GM12878 (cell line): ENCODE measurements at regions not wholly inside any gene's neighbourhood (a gene's known extent, or its start where the extent isn't known, plus 50 kb on each side); places are given as distances from the start of the nearest gene placed in this dataset.

Experiments used
- ATAC-seq: fragments of 200-7000 bp; cut with Tn5 transposase; 3 replicates; pipeline ENCODE4 v1.9.1; 2020; ENCODE audit warnings: mild to moderate bottlenecking, moderate library complexity
- BruUV-seq: library from RNA; stranded (reverse); fragments of 400-500 nt; replicated peaks from 2 replicates; lab custom pipeline; 2021; lab: Mats Ljungman, UMichigan
- CTCF ChIA-PET: fragments of 300-600 bp; sonication (Branson Sonifier 250); formaldehyde crosslinking; extraction: SDS; loops from one replicate; lab custom pipeline; 2021; ENCODE audit warnings: inconsistent platforms; lab: Yijun Ruan, JAX
- POLR2A ChIA-PET: fragments of 350-600 bp; formaldehyde crosslinking; extraction: SDS; loops from one replicate; lab custom pipeline; 2021; ENCODE audit warnings: inconsistent platforms; lab: Charles Lee
- RAD21 ChIA-PET: fragments of 300-600 bp; sonication (Branson Sonifier 250); formaldehyde crosslinking; loops from one replicate; lab custom pipeline; 2023; ENCODE audit warnings: antibody characterized with exemption; ENCODE audit not compliant: unreplicated experiment; lab: Charles Lee
- SMC1A ChIA-PET: fragments of 300-600 bp; sonication (Branson Sonifier 250); formaldehyde crosslinking; loops from one replicate; lab custom pipeline; 2023; ENCODE audit not compliant: unreplicated experiment, uncharacterized antibody; lab: Charles Lee
- DNase-seq: peaks from one replicate; pipeline ENCODE4 v3.0.0-alpha.2; 2011; ENCODE audit warnings: low read depth, low spot score
- FAIRE-seq: peaks from 3 replicates; lab custom pipeline; 2011; peaks lifted over from hg19 to GRCh38; lab: Jason Lieb, UNC
- H2AFZ ChIP-seq: 2 replicates; pipeline ENCODE4 v1.6.0; 2011; ENCODE audit warnings: low read depth, low read length, control low read depth; ENCODE audit not compliant: control insufficient read depth
- H3K27ac ChIP-seq: 2 replicates; pipeline ENCODE4 v1.5.1; 2011; ENCODE audit warnings: control low read depth; ENCODE audit not compliant: control insufficient read depth, insufficient read depth
- H3K27me3 ChIP-seq, 2 experiments: replicated peaks in 1 of 2; 2 replicates each; pipeline versions ENCODE4 v1.6.0 to v1.6.1; 2011; ENCODE audit warnings: low read length in 1 of 2; ENCODE audit not compliant: control insufficient read depth in 2 of 2, insufficient read depth in 2 of 2
- H3K36me3 ChIP-seq, 2 experiments: 2 replicates each; pipeline ENCODE4 v1.5.1; 2011; ENCODE audit warnings: low read length in 1 of 2; ENCODE audit not compliant: control insufficient read depth in 2 of 2, insufficient read depth in 2 of 2
- H3K4me1 ChIP-seq: 2 replicates; pipeline ENCODE4 v1.6.1; 2011; ENCODE audit warnings: mild to moderate bottlenecking, low read length, moderate library complexity, mixed read lengths; ENCODE audit not compliant: control insufficient read depth, insufficient read depth
- H3K4me2 ChIP-seq: 2 replicates; pipeline ENCODE4 v1.6.0; 2011; ENCODE audit warnings: control low read depth; ENCODE audit not compliant: control insufficient read depth, insufficient read depth
- H3K4me3 ChIP-seq: fragments of 200-600 bp; sonication (generic); 2 replicates; pipeline ENCODE4 v1.5.1; 2016
- H3K79me2 ChIP-seq: 2 replicates; pipeline ENCODE4 v1.6.0; 2011; ENCODE audit warnings: low read length; ENCODE audit not compliant: control insufficient read depth, insufficient read depth
- H3K9ac ChIP-seq: 2 replicates; pipeline ENCODE4 v1.8.0; 2011; ENCODE audit warnings: low read length, control low read depth, mixed read lengths; ENCODE audit not compliant: control insufficient read depth, insufficient read depth
- H3K9me3 ChIP-seq: replicated peaks from 3 replicates; pipeline ENCODE4 v1.5.1; 2011; ENCODE audit warnings: mild to moderate bottlenecking, low read length; ENCODE audit not compliant: control insufficient read depth, insufficient read depth
- H4K20me1 ChIP-seq: 2 replicates; pipeline ENCODE4 v1.6.0; 2011; ENCODE audit not compliant: control insufficient read depth, insufficient read depth
- CBX5 ChIP-seq: sonication (generic); IDR thresholded peaks from 2 replicates; pipeline ENCODE4 v1.6.1; 2016; ENCODE audit warnings: low read depth, moderate library complexity, mild to moderate bottlenecking, inconsistent platforms
- CREB1 ChIP-seq: IDR thresholded peaks from 2 replicates; pipeline ENCODE4 v1.6.1; 2012; ENCODE audit warnings: low read depth, mild to moderate bottlenecking, inconsistent platforms
- CUX1 ChIP-seq: IDR thresholded peaks from 2 replicates; pipeline ENCODE4 v1.6.1; 2012; ENCODE audit warnings: improper control_type of control experiment, low read depth, low read length; ENCODE audit not compliant: insufficient replicate concordance
- EP300 ChIP-seq, 2 experiments: fragments of 150-350 bp in 1 of 2; IDR thresholded peaks; 2 replicates each; pipeline ENCODE4 v1.6.1; 2011 to 2012; ENCODE audit warnings: low read depth in 2 of 2, low read length in 2 of 2, borderline replicate concordance in 1 of 2, improper control_type of control experiment in 1 of 2, inconsistent platforms in 1 of 2; ENCODE audit not compliant: control insufficient read depth in 1 of 2
- KDM1A ChIP-seq: fragments of 200-600 bp; sonication (generic); IDR thresholded peaks from 2 replicates; pipeline ENCODE4 v1.6.1; 2016; ENCODE audit warnings: borderline replicate concordance
- NFIC ChIP-seq: IDR thresholded peaks from 2 replicates; pipeline ENCODE4 v1.6.1; 2012; ENCODE audit warnings: low read depth, mild to moderate bottlenecking, inconsistent platforms, low read length, moderate library complexity
- NKRF ChIP-seq: fragments of 450-650 bp; conservative IDR thresholded peaks from 2 replicates; pipeline ENCODE4 v1.6.1; 2017; ENCODE audit warnings: mild to moderate bottlenecking, moderate library complexity
- PML ChIP-seq: IDR thresholded peaks from 2 replicates; pipeline ENCODE4 v1.6.1; 2012; ENCODE audit warnings: low read length, inconsistent platforms
- POLR2A ChIP-seq: IDR thresholded peaks from 2 replicates; pipeline ENCODE4 v1.6.1; 2011; ENCODE audit warnings: low read depth, mild to moderate bottlenecking, low read length
- RAD21 ChIP-seq: IDR thresholded peaks from 2 replicates; pipeline ENCODE4 v1.6.1; 2011; ENCODE audit warnings: mild to moderate bottlenecking, low read depth, low read length, moderate library complexity; ENCODE audit not compliant: insufficient read depth
- SKIL ChIP-seq: fragments of 450-650 bp; IDR thresholded peaks from 2 replicates; pipeline ENCODE4 v1.6.1; 2017; ENCODE audit warnings: mild to moderate bottlenecking, low read depth, inconsistent platforms; ENCODE audit not compliant: poor library complexity, severe bottlenecking
- SREBF1 ChIP-seq: IDR thresholded peaks from 2 replicates; pipeline ENCODE4 v1.6.1; 2012; ENCODE audit warnings: mild to moderate bottlenecking, low read length
- YBX1 ChIP-seq: fragments of 450-650 bp; IDR thresholded peaks from 2 replicates; pipeline ENCODE4 v1.6.1; 2016; ENCODE audit warnings: antibody characterized with exemption
- ZBTB4 ChIP-seq: fragments of 450-650 bp; formaldehyde crosslinking; IDR thresholded peaks from 2 replicates; pipeline ENCODE4 v1.4.0; 2022; ENCODE audit warnings: mild to moderate bottlenecking, moderate library complexity
- in situ Hi-C: fragments of 300-500 bp; cut with MboI; formaldehyde crosslinking; loops from 9 replicates; pipeline ENCODE4 v1.14.3; 2018; ENCODE audit warnings: mixed read lengths
- intact Hi-C: fragments of 100-400 bp; cut with micrococcal nuclease; formaldehyde crosslinking; loops from one replicate; pipeline ENCODE4 v1.14.2; 2022; ENCODE audit not compliant: unreplicated experiment

GRCh38 chr4:114316789-114317188, 281.8 kb upstream of the UGT8 start:
- Histone ChIP-seq H3K36me3 (no peaks in the 10 kb centered on the region), H3K27ac (no peak overlapping the region), H3K9me3 (no peaks in the 10 kb centered on the region), H2AFZ (no peak overlapping the region), H3K4me3 (no peak overlapping the region), H3K27me3 (no peaks in the 10 kb centered on the region), H3K79me2 (no peaks in the 10 kb centered on the region), H3K9ac (no peak overlapping the region), H3K4me1 (no peaks in the 10 kb centered on the region), H3K4me2 (no peak overlapping the region), H4K20me1 (no peaks in the 10 kb centered on the region)
- TF ChIP-seq NKRF, result no peak
- no peak for TF ChIP-seq CBX5
- TF ChIP-seq YBX1, result no peak
- no peak for TF ChIP-seq ZBTB4 (CRISPR knock-in tag)
- TF ChIP-seq POLR2A, result no peak
- no peak for TF ChIP-seq CREB1
- TF ChIP-seq PML, result no peak
- no peak for TF ChIP-seq CUX1
- no peak for TF ChIP-seq SKIL
- no peak for TF ChIP-seq NFIC
- no peak for TF ChIP-seq KDM1A
- TF ChIP-seq RAD21, result no peak
- no peak for TF ChIP-seq SREBF1
- TF ChIP-seq EP300 (IDR thresholded peaks at IDR 0.05; ENCODE audit: borderline replicate concordance in 1 of 2, control insufficient read depth in 1 of 2, low read depth in 2 of 2, low read length in 2 of 2), result no peak
- ChIA-PET CTCF (no interaction called here), POLR2A (no interaction called here), RAD21 (no interaction called here), SMC1A (no interaction called here)
- BruUV-seq, result no TSS peak
- no peak for DNase-seq
- intact Hi-C loops, result no loop called here
- no peak for FAIRE-seq
- in situ Hi-C loops, result no loop called here
- ATAC-seq, result no peak
